DND-41 (cell line): ENCODE measurements at regions not wholly inside any gene's neighbourhood (a gene's known extent, or its start where the extent isn't known, plus 50 kb on each side); places are given as distances from the start of the nearest gene placed in this dataset.

Experiments used
- EZH2 ChIP-seq: IDR thresholded peaks from 3 replicates; pipeline ENCODE4 v1.6.1; 2012; ENCODE audit warnings: borderline replicate concordance, low read depth, mild to moderate bottlenecking, moderate library complexity, low read length, inconsistent platforms; ENCODE audit not compliant: severe bottlenecking
- TF ChIP-seq, protein P1 (sequence below): IDR thresholded peaks from 2 replicates; pipeline ENCODE4 v1.5.1; 2012; ENCODE audit warnings: borderline replicate concordance, low read length, moderate library complexity, mild to moderate bottlenecking; ENCODE audit not compliant: poor library complexity, severe bottlenecking; ENCODE audit errors: extremely low read depth

DNA sequence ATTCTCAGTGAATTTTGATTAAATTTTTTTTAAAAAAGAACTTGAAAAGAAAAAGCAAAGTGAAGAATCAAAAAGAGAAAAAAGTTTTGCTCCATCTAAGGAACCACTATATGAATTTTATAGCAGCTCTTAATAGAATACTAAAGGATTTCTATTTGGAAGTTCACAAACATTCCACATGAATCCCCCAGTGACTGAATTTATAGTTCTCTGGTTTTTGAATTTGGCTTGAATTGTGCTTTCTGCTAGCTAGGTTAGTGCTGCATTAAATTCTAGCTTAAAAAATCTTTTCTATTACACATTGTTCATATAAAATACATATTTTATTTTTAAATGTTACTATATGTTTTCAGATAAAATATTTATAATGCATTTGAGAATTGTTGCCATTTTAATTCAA, 675.4 kb downstream of the RERGL start:
- TF ChIP-seq, protein P1, sequence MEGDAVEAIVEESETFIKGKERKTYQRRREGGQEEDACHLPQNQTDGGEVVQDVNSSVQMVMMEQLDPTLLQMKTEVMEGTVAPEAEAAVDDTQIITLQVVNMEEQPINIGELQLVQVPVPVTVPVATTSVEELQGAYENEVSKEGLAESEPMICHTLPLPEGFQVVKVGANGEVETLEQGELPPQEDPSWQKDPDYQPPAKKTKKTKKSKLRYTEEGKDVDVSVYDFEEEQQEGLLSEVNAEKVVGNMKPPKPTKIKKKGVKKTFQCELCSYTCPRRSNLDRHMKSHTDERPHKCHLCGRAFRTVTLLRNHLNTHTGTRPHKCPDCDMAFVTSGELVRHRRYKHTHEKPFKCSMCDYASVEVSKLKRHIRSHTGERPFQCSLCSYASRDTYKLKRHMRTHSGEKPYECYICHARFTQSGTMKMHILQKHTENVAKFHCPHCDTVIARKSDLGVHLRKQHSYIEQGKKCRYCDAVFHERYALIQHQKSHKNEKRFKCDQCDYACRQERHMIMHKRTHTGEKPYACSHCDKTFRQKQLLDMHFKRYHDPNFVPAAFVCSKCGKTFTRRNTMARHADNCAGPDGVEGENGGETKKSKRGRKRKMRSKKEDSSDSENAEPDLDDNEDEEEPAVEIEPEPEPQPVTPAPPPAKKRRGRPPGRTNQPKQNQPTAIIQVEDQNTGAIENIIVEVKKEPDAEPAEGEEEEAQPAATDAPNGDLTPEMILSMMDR: no peak
- no peak for TF ChIP-seq EZH2
